Ovary (tissue), 7 donors: ENCODE measurements at regions not wholly inside any gene's neighbourhood (a gene's known extent, or its start where the extent isn't known, plus 50 kb on each side); places are given as distances from the start of the nearest gene placed in this dataset.

ENCODE experiments used
- DNase-seq, 5 donors: peaks; one replicate each; pipeline ENCODE4 v3.0.0-alpha.2; 2019 to 2020
- H3K27ac ChIP-seq, 2 donors: fragments of 200-600 bp; one replicate each; pipeline versions ENCODE4 v1.5.1 to v1.8.0; 2019 to 2022
- H3K27me3 ChIP-seq: fragments of 200-600 bp; one replicate; pipeline ENCODE4 v1.8.0; 2022
- H3K36me3 ChIP-seq: fragments of 200-600 bp; sonication (generic); one replicate; pipeline ENCODE4 v1.5.1; 2019
- H3K4me1 ChIP-seq: one replicate; pipeline ENCODE4 v1.8.1; 2013; ENCODE audit warnings: mild to moderate bottlenecking, moderate library complexity; ENCODE audit not compliant: insufficient read depth
- H3K4me3 ChIP-seq: fragments of 200-600 bp; sonication (generic); one replicate; pipeline ENCODE4 v1.5.1; 2017
- H3K9me3 ChIP-seq, 2 donors: fragments of 200-600 bp in 1 of 2; sonication (generic) in 1 of 2; one replicate each; pipeline versions ENCODE4 v1.5.1 to v1.8.1; 2013 to 2019; ENCODE audit warnings: mild to moderate bottlenecking in 1 of 2, moderate library complexity in 1 of 2
- EP300 ChIP-seq: sonication (generic); formaldehyde crosslinking; IDR thresholded peaks from one replicate; pipeline ENCODE4 v1.6.1; 2017; ENCODE audit warnings: antibody characterized with exemption
- POLR2A ChIP-seq: fragments of 450-650 bp; IDR thresholded peaks from one replicate; pipeline ENCODE4 v1.6.1; 2017; ENCODE audit warnings: antibody characterized with exemption, mild to moderate bottlenecking, moderate library complexity
- WGBS, 3 donors: extraction: QIAGEN DNeasy Blood & Tissue Kit in 1 of 3; methylation state at CpG; one replicate each; pipeline versions ENCODE4 v1.1.5 to v1.1.7; 2013 to 2017; 5-methylcytosine and 5-hydroxymethylcytosine counted together
- intact Hi-C, 4 donors: fragments of 100-400 bp; cut with DNase I; formaldehyde crosslinking; loops; one replicate each; pipeline versions ENCODE4 v1.11.0 to v1.15.1; 2022 to 2023
- TF ChIP-seq, protein P1 (sequence below), 3 donors: fragments of 450-650 bp in 2 of 3; fragments of 200-600 bp in 1 of 3; IDR thresholded peaks; one replicate each; pipeline versions ENCODE4 v1.5.1 to v1.8.0; 2016 to 2022; ENCODE audit warnings: antibody characterized with exemption in 3 of 3, mild to moderate bottlenecking in 1 of 3
- donor health status: DM: no; HTN: no; CAD: no; lungs with moderate emphysema.
- donor health status: DM: no; HTN: no; CAD: no.
- donor health status: Bipolar disorder and iron deficiency.
- donor health status: DM: no; HTN: no; CAD: no.
- donor health status: DM: yes; HTN: yes; CAD: no.

DNA sequence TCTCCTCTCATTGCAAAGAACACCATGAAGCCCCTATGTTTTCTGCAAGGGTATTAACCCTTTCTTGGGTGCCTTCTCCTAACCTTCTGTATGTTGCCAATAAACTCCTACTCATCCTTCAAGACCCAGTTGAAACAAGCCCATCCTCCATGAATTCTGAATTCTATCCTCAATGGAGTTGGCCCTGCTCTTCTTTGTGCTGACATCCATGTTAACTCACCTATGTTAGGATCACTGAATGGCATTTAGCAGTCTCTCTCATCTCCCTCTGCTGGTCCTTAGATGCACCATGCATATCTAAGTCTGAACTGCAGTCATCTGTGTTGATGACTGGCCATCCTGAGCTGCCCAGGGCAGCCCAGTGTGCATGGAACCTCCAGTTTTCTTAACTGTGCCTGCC lies 129.8 kb downstream of the BUB3 start:
- DNase-seq, result no peak
- TF ChIP-seq, protein P1, sequence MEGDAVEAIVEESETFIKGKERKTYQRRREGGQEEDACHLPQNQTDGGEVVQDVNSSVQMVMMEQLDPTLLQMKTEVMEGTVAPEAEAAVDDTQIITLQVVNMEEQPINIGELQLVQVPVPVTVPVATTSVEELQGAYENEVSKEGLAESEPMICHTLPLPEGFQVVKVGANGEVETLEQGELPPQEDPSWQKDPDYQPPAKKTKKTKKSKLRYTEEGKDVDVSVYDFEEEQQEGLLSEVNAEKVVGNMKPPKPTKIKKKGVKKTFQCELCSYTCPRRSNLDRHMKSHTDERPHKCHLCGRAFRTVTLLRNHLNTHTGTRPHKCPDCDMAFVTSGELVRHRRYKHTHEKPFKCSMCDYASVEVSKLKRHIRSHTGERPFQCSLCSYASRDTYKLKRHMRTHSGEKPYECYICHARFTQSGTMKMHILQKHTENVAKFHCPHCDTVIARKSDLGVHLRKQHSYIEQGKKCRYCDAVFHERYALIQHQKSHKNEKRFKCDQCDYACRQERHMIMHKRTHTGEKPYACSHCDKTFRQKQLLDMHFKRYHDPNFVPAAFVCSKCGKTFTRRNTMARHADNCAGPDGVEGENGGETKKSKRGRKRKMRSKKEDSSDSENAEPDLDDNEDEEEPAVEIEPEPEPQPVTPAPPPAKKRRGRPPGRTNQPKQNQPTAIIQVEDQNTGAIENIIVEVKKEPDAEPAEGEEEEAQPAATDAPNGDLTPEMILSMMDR (IDR thresholded peaks at IDR 0.05), result no peak
- TF ChIP-seq POLR2A (no peak), EP300 (no peak)
- Histone ChIP-seq H3K4me3 (no peak overlapping the region), H3K4me1 (no peaks in the 10 kb centered on the region), H3K36me3 (no peaks in the 10 kb centered on the region), H3K27ac (no peak overlapping the region), H3K9me3 (no peaks in the 10 kb centered on the region), H3K27me3 (no peaks in the 10 kb centered on the region)
- intact Hi-C loops, result no loop called here

DNA sequence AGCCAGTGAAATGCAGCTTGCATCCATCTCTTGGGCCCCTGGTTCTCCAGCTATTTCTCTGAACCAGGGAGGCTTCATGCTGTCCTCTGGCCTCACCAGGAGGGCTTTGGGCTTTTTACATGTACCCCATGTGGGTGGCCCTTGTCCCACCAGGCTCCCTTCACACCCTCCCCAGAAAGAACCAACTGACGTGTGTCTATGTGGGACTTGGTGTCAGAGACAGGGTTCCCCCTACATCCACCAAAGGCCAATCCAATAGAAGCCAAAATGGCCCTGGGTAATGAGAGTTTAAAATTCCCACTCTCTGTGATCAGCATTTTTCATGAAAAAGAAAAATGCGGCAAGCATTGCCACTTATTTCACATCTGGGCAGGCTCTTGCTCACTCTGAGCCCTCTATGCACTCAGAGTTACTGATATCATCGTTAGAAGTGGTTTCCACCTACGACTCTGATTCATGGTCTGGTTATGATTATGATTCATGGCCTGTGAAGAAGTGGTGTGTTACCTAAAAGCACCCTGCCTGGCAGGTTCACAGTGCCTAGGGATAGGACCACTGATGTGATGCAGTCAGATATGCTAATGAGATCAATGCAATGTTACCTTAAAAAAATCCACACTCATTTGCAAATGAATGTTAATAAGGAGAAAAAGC lies 133.5 kb downstream of the BUB3 start:
- Histone ChIP-seq H3K4me3 (no peak overlapping the region), H3K36me3 (no peaks in the 10 kb centered on the region), H3K27me3 (no peaks in the 10 kb centered on the region), H3K27ac (no peak overlapping the region), H3K9me3 (no peaks in the 10 kb centered on the region), H3K4me1 (no peaks in the 10 kb centered on the region)
- intact Hi-C loops, result no loop called here
- TF ChIP-seq POLR2A (no peak), EP300 (no peak)
- TF ChIP-seq, protein P1 (IDR thresholded peaks at IDR 0.05), result no peak
- no peak for DNase-seq
- WGBS, 3 donors, result 58 to 69% (median 69%) methylated on average over 4 of the region's 4 CpGs

DNA sequence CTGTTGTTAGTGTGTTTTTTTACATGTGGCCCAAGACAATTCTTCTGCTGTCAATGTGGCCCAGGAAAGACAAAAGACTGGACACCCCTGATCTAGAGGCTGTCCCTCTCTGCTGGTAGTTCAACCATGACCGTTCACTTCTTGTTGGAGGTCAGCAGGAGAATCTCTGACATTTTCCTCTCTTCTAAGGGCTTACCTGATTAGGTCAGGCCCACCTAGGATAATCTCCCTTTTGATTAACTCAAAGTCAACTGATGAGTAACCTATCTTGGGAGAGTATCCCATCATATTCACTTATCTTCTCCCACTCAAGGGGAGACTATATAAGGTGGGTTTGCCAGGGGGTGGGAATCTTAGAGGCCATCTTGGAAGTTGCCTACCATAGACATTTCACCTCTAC lies 135.2 kb downstream of the BUB3 start:
- Histone ChIP-seq H3K36me3 (no peaks in the 10 kb centered on the region), H3K27ac (no peak overlapping the region), H3K4me3 (no peak overlapping the region), H3K9me3 (no peaks in the 10 kb centered on the region), H3K4me1 (no peaks in the 10 kb centered on the region), H3K27me3 (no peaks in the 10 kb centered on the region)
- no peak for TF ChIP-seq EP300
- 55 to 94% (median 88%) methylated on average over 1 of the region's 1 CpG for WGBS, 3 donors
- intact Hi-C loops, result no loop called here
- DNase-seq, result no peak

DNA sequence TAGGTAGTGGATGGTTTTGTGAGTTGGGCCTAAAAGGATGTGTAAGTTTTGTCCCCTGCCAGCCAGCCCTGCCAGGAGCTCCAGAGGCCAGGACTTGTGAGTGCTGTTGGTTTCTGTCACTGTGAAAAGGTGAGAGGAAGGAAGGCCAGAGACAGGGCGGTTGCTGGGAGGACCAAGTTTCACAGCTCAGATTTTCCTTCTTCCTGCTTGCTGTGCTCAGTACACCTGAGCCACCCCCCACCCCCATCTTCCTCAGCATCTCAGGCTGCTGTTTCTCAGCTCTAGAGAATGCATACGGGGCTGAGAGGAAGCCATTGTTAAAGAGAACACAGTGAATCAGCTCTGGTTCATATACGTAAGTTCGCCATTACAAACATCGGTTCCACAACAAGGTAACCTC lies 139.9 kb downstream of the BUB3 start:
- Histone ChIP-seq H3K36me3 (no peaks in the 10 kb centered on the region), H3K4me1 (no peaks in the 10 kb centered on the region), H3K9me3 (no peaks in the 10 kb centered on the region), H3K4me3 (no peak overlapping the region), H3K27ac (no peak overlapping the region), H3K27me3 (no peaks in the 10 kb centered on the region)
- intact Hi-C loops, result no loop called here
- 82 to 91% (median 90%) methylated on average over 5 of the region's 5 CpGs for WGBS, 3 donors
- TF ChIP-seq POLR2A (no peak), EP300 (no peak)
- TF ChIP-seq, protein P1 (IDR thresholded peaks at IDR 0.05), result no peak
- no peak for DNase-seq

DNA sequence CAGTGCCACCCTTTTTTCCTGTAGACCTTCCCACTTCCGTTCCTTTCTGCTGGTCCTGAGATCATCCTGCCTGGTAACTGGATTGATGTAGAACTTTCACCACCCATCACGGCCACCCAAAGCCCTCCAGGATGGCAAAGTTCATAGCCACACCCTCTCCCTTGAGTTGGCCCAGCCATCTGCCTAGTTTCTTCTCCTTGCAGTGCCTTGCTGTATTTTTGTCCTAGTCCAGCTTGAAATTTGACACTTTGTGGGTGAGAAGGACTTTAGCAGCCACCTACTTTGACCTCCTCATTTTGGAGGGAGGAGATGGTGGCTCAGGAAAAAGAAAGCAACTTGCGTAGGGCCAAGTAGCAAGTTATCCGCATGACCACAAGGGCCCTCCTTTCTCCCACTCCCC lies 140.7 kb downstream of the BUB3 start:
- 81 to 90% (median 85%) methylated on average over 4 of the region's 4 CpGs for WGBS, 3 donors
- DNase-seq, result no peak
- no peaks in the 10 kb centered on the region for H3K9me3 ChIP-seq

More for the DNA sequence above, 140.7 kb downstream of the BUB3 start:
- TF ChIP-seq, protein P1 (IDR thresholded peaks at IDR 0.05), result no peak
- no peak for TF ChIP-seq POLR2A
- TF ChIP-seq EP300, result no peak
- H3K4me3 ChIP-seq, result no peak overlapping the region
- no peak overlapping the region for H3K27ac ChIP-seq
- intact Hi-C loops, result no loop called here
- no peaks in the 10 kb centered on the region for H3K36me3 ChIP-seq
- H3K4me1 ChIP-seq, result no peaks in the 10 kb centered on the region
- H3K27me3 ChIP-seq, result no peaks in the 10 kb centered on the region
